ENCODE measurements at regions not wholly inside any gene's neighbourhood (a gene's known extent, or its start where the extent isn't known, plus 50 kb on each side); places are given as distances from the start of the nearest gene placed in this dataset.

- no peak overlapping the region for H3K4me3 ChIP-seq (ENCODE audit: low read depth, low read length)
- H3K36me3 ChIP-seq (ENCODE audit: control insufficient read depth, insufficient read depth, low read length): no peaks in the 10 kb centered on the region
- H3K27me3 ChIP-seq (ENCODE audit: control insufficient read depth, insufficient read depth, low read length): peaks cover 30% of the 10 kb centered on the region
- TF ChIP-seq, protein P1, sequence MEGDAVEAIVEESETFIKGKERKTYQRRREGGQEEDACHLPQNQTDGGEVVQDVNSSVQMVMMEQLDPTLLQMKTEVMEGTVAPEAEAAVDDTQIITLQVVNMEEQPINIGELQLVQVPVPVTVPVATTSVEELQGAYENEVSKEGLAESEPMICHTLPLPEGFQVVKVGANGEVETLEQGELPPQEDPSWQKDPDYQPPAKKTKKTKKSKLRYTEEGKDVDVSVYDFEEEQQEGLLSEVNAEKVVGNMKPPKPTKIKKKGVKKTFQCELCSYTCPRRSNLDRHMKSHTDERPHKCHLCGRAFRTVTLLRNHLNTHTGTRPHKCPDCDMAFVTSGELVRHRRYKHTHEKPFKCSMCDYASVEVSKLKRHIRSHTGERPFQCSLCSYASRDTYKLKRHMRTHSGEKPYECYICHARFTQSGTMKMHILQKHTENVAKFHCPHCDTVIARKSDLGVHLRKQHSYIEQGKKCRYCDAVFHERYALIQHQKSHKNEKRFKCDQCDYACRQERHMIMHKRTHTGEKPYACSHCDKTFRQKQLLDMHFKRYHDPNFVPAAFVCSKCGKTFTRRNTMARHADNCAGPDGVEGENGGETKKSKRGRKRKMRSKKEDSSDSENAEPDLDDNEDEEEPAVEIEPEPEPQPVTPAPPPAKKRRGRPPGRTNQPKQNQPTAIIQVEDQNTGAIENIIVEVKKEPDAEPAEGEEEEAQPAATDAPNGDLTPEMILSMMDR (IDR thresholded peaks at IDR 0.05; ENCODE audit: insufficient read depth, low read length, poor library complexity, severe bottlenecking): no peak
- DNase-seq (ENCODE audit: low read depth): no peak
Observed at GRCh38 chr15:77826006-77826695, 193.4 kb upstream of the LINGO1 start.

- no peaks in the 10 kb centered on the region for H3K36me3 ChIP-seq (ENCODE audit: control insufficient read depth, insufficient read depth, low read length)
- no peak for DNase-seq (ENCODE audit: low read depth)
- peaks cover 36% of the 10 kb centered on the region for H3K27me3 ChIP-seq (ENCODE audit: control insufficient read depth, insufficient read depth, low read length)
- H3K4me3 ChIP-seq (ENCODE audit: low read depth, low read length): no peak overlapping the region
- TF ChIP-seq, protein P1 (IDR thresholded peaks at IDR 0.05; ENCODE audit: insufficient read depth, low read length, poor library complexity, severe bottlenecking): no peak
Observed at GRCh38 chr15:77825546-77825945, 192.8 kb upstream of the LINGO1 start.

DNA sequence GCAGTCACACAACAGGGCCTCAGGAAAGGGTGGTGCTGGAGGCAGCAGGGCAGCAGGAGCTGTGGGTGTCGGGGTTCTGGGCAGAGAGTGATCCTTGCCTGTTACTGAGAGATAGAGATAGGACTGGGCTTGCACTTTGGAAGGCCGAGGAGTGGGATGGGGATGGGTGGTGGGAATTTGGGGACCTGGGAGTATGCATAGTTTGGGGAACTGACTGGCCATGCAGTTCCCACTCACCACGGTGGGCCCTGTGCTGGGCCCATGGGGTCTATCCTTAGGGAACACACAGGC, 192.5 kb upstream of the LINGO1 start:
- H3K4me3 ChIP-seq (ENCODE audit: low read depth, low read length): no peak overlapping the region
- TF ChIP-seq, protein P1 (IDR thresholded peaks at IDR 0.05; ENCODE audit: insufficient read depth, low read length, poor library complexity, severe bottlenecking): no peak
- no peaks in the 10 kb centered on the region for H3K36me3 ChIP-seq (ENCODE audit: control insufficient read depth, insufficient read depth, low read length)
- H3K27me3 ChIP-seq (ENCODE audit: control insufficient read depth, insufficient read depth, low read length): peaks cover 39% of the 10 kb centered on the region
- DNase-seq (ENCODE audit: low read depth): no peak

DNA sequence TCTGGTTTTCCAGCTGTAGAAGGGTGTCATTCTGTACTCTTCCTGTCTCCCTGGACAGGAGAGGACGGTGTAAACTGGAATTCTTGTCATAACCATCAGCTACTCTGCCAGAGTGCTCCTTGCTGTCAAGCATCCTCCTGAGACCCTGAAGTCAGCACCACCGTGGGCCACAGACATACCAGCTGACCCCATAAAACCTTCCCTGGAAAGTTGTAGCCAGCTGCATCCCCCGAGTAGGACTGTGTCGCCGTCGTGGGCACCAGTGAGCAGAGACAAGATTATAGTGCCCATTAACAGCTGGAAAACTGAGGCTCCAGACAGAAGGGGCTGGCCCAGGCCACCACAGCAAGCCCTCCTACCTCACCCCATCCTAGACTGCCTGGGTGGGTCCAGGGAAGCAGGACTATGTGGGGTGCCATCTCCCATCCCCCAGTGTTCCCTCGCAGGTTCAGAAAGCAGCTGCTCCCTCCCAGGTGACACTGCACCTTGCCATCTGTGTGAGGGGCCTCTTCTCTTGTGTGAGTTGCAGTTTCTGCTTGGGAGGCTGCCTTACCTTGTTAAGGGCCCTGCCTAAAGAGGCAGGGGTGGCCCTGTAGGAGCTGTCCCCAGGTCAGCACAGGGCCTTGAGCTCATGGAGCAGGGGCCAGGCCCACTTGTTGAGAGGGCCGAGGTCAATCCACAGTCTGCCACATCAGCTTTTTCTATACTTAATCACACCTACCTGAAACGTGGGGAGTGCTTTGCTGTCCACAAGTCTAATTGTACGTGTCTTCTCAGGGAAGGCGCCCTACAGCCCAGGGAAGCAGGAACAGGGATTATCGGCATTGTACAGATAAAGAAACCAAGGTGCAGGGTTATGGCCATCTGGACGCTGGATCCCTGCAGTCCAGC, 191.9 kb upstream of the LINGO1 start:
- Histone ChIP-seq H3K4me3 (ENCODE audit: low read depth, low read length) (no peak overlapping the region), H3K27me3 (ENCODE audit: control insufficient read depth, insufficient read depth, low read length) (peaks cover 45% of the 10 kb centered on the region), H3K36me3 (ENCODE audit: control insufficient read depth, insufficient read depth, low read length) (no peaks in the 10 kb centered on the region)
- no peak for DNase-seq (ENCODE audit: low read depth)
- TF ChIP-seq, protein P1 (IDR thresholded peaks at IDR 0.05; ENCODE audit: insufficient read depth, low read length, poor library complexity, severe bottlenecking): no peak

DNA sequence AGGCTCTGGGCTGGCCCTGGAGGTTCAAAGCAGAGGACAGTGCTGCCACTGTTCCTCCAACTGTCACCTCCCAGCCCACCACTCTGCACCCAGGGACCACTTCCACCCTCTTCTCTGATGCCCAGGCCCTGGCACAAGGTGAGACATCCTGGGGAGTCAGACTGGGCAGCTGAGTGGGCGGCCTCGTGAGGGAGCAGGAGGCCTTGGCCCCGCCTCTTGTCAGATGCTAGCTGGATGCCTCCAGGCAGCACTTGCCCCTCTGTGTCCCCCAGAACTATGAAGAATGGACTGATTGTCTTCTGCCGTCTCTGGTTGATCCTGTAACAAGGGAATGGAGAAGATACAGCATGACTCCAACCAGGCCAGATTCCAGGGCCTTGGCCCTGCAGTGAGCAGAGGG, 191.0 kb upstream of the LINGO1 start:
- no peak for DNase-seq (ENCODE audit: low read depth)
- Histone ChIP-seq H3K27me3 (ENCODE audit: control insufficient read depth, insufficient read depth, low read length) (peaks cover 51% of the 10 kb centered on the region), H3K36me3 (ENCODE audit: control insufficient read depth, insufficient read depth, low read length) (no peaks in the 10 kb centered on the region), H3K4me3 (ENCODE audit: low read depth, low read length) (no peak overlapping the region)
- TF ChIP-seq, protein P1 (IDR thresholded peaks at IDR 0.05; ENCODE audit: insufficient read depth, low read length, poor library complexity, severe bottlenecking): no peak
